ENCODE measurements at regions not wholly inside any gene's neighbourhood (a gene's known extent, or its start where the extent isn't known, plus 50 kb on each side); places are given as distances from the start of the nearest gene placed in this dataset.
"Not testable (repeated sequence)": the region's sequence is repeated elsewhere in the genome, so short reads cannot be mapped to it uniquely, and the experiment has no call there.

DNA sequence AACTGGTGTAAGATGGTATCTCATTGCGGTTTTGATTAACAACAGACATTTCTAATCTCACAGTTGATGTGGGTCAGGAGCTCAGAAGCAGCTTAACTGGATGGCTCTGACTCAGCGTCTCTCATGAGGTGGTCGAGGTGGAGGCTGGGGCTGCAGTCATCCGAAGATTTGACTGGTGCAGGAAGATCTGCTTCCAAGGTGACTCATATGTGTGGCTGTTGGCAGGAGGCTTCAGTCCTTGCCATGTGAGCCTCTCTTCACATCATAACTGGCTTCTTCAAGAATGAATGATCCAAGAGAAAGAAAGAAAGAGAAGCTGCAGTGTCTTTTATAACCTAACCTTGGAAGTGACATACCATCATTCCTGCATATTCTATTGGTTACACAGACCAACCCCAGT is 376.1 kb downstream of the SEC14L1 start:
- no peak for DNase-seq (ENCODE audit: low read depth in 3 of 3)

- DNase-seq (ENCODE audit: low read depth in 3 of 3), result no peak
Measured at GRCh38 chr17:77521076-77521475, 380.3 kb downstream of the SEC14L1 start.

DNA sequence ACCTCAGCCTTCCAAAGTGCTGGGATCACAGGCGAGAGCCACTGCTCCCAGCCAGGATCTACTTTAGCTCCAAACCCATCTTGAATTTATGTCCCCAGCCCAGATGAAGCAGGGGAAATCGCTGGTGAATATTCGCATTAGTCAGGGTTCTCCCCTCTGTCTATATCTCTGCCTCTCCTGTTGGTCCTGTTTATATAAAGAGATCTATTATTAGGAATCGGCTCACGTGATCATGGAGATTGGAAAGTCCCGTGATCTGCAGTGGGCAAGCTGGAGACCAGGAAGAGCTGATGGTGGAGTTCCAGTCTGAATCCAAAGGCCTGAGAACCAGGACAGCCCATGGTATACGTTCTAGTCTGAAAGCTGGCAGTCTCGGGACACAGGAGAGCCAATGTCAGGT is 382.8 kb downstream of the SEC14L1 start:
- DNase-seq (ENCODE audit: low read depth in 3 of 3), result no peak

GRCh38 chr17:77526259-77526711 is 385.5 kb downstream of the SEC14L1 start:
- no peak for DNase-seq (ENCODE audit: low read depth in 3 of 3)

DNA sequence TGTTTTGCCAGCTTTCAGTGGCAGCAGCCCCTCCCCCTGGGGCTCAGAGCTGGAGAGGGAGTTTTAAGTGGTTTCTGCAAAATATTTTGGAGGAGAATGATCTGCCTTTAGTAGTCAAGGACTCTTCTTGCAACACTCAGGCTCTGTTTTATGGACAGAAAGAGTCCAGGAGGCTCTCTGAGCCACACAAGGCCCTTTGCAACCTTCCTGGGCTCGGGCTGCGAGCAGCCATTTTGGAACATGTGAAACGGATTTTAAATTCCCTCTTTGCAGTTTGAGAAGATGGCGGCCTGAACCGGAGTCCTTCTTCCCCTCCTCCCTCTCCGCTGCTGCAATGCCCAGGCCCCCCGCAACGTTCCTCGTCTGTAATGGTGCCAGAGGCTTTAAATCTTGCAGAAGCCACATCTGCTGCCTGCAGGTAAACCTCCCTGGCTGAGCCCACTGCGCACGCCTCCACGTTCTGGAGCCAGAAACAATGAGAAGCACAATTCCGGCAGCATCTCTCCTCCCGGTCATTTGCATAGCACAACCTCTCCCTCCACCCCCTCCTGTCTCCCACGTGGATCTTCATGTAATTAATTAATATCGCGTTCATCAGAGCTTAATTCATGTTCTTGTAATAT is 386.1 kb downstream of the SEC14L1 start:
- no peak for DNase-seq (ENCODE audit: low read depth in 3 of 3)

- DNase-seq (ENCODE audit: low read depth in 3 of 3), result no peak
Measured at GRCh38 chr17:77527409-77527808, 386.6 kb downstream of the SEC14L1 start.

DNA sequence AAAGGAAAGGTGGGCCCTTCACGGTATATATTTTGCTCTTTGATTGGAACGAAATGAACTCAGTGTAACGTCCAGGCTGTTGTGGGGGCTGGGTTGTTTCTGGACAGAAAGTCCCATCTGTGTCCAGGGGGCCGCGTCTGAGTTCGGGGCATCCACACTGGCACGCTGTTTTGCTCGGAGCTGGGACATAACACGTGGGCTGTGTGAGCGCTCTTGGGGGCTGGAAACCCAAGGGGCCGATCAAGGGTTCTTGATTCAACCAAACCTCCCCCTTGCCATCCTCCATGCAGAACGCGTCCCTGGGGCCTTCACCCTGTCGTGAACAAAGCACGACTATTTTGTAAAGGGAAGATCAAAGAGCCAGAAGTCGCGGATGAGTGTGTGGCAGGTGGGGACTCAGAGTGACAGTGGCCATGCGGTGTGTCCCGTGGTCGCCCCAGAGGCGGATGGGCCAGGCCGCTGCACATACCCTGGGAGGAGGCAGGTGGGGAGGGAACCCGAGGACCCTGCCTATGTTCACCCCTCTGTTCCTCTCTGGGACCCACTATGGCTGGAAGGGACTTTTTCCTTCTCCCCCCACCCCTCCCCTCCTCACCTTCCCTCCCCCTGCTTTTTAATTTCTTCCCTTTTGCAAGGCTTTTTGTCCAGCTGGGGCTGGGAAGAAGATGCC is 387.2 kb downstream of the SEC14L1 start:
- DNase-seq (ENCODE audit: low read depth in 3 of 3), result no peak

DNA sequence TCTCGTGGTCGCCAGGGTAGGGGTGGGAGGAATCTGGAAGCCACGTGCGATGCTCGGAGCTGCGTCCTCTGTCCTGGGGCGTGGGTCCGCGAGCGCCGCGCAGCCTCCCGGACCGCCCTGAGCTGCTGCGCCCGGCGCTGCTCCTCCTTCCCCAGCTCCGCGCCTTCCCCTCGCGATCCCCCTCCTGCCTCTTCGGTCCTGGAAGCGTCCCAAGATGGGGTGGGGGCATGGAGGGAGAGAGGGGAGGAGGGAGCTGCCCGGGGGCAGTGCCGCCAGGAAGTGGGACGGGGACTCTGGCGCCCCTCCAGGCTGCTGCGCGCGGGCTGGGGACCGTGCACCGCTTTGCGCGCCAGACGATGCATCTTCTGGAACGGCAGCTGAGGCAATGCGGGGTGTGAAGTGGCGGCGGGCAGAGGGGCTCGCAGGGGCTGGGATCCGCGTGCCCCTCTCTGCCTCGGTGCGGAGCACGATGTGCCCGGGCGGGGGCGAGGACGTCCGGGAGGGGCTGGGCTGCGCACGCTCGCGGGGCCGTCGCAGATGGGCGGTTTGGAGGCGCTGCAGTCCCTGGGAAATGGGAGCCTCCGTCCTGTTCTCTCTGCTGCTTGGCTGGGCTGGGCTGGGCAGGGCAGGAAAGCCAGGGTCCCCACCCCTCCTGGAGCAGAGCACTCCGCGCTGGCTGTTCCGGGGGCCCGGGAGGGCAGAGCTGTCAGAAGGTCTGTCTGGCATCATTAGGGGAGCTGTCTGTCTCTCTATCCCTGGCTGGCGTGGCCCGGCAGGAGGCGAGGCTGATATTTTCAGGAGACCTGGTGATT is 388.0 kb downstream of the SEC14L1 start:
- peak in 1 of 3 experiments; percentile 20 for DNase-seq (ENCODE audit: low read depth in 3 of 3)

DNA sequence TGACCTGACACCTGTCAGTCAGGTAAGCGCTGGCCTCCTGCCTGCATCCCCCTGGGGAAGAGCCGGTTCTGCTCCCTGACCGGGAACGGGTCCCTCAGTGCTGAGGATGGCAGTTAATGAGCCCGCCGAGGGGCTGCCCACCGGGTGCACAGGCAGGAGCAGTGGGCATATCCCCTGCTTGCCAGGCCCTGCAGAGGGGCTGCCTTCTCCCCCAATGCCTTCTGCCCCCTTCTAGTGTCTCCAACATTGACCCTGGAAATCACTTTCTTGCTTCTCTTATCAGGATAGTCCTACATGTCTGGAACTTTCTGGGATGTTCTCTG is 388.5 kb downstream of the SEC14L1 start:
- no peak for DNase-seq (ENCODE audit: low read depth in 3 of 3)

DNA sequence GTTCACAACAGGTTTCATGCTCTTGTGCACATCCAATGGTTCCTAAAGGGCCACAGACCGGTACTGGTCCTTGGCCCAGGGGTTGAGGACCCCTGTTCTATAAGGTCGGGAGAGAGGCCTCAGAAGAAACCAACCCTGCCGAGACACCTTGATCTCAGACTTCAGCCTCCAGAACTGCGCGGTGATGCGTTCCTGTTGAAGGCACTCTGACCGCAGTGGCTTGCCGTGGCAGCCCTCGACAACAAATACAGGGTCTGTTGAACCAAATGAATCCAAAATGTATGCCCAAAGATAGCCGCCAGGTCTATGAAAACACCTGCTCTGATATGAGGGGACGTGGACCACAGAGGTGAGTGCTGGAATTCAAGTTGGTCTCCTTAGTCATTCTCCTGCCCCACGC is 389.8 kb downstream of the SEC14L1 start:
- DNase-seq (ENCODE audit: low read depth in 3 of 3), result no peak

- no peak for DNase-seq (ENCODE audit: low read depth in 3 of 3)
Measured at GRCh38 chr17:77531002-77531401, 390.2 kb downstream of the SEC14L1 start.

DNA sequence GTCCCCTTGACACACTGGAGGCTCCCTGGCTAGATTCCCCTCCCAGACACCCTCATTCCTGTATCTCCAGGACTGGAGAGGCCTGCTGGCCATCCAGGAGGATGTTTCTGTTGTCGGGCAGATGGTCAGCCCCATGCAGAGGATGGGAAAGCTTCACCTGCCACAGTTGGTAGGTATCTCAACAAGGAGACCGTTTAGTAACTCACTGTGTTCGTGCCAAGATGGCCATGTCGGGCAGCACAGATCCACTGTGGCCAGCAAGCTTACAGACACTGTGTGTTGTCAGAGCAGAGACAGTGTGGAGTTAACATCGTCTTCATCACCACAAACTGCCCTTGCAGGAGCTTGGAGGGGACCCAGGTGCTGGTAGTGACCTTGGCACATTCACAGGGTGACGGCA is 390.9 kb downstream of the SEC14L1 start:
- DNase-seq (ENCODE audit: low read depth in 3 of 3), result no peak

DNA sequence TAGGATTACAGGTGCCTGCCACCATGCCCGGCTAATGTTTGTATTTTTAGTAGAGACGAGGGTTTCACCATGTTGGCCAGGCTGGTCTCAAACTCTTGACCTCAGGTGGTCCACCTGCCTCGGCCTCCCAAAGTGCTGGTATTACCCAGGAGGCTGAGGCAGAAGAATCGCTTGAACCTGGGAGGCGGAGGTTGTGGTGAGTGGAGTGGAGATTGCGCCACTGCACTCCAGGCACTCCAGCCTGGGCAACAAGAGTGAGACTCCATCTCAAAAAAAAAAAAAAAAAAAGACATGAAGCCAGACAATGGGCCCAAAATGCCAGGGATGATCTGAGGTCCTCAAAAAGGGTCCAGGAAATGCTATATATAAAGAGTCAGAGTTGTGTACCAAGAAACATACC is 392.9 kb downstream of the SEC14L1 start:
- not testable (repeated sequence) for DNase-seq (ENCODE audit: low read depth in 3 of 3)

DNA sequence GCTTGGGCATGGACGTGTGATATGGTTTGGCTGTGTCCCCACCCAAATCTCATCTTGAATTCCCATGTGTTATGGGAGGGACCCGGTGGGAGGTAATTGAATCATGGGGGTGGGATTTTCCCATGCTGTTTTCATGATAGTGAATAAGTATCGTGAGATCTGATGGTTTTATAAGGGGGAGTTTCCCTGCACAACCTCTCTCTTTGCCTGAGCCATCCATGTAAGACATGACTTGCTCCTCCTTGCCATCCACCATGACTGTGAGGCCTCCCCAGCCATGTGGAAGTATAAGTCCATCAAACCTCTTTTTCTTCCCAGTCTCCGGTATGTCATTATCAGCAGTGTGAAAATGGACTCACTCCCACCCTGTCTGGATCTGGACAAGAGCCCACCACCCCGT is 393.4 kb downstream of the SEC14L1 start:
- DNase-seq (ENCODE audit: low read depth in 3 of 3), result no peak

- no peak for DNase-seq (ENCODE audit: low read depth in 3 of 3)
Measured at GRCh38 chr17:77535435-77535834, 394.7 kb downstream of the SEC14L1 start.

DNA sequence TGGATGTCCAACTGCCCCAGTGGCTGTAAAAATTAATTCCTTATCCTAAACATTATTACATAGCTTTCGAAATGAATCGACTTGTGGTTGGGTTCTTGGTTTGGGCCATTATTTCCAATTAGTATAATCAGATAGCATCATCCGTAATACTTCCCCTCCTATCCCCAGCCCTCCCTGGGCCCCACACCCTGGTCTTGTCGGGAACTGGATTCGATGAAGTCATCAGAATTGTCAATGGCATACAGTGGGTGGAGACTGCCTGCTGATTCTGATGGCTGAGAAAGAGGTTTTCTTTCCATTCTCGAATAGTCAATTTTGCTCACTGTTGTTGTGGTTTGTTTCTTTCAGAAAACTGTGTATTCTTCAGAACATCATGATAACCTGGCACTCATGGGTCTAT is 395.1 kb downstream of the SEC14L1 start:
- no peak for DNase-seq (ENCODE audit: low read depth in 3 of 3)

DNA sequence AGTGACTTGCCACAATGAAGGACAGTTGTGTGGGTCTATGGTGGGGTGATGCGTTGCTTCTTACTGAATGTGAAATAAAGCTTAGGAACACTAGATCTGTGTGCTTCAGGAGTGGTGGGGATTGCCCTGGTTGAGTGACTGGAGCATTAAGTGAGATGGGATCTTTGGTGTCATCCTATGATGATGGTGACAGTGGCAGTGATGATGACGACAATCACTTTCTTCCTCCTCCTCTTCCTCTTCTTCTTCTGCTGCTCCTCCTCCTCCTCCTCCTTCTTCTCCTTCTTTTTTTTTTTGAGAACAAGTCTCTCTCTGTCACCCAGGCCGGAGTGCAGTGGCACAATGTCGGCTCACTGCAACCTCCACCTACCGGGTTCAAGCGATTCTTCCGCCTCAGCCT is 396.8 kb downstream of the SEC14L1 start:
- DNase-seq (ENCODE audit: low read depth in 3 of 3), result no peak

- no peak for DNase-seq (ENCODE audit: low read depth in 3 of 3)
Measured at GRCh38 chr17:77540531-77540930, 399.8 kb downstream of the SEC14L1 start.

- no peak for DNase-seq (ENCODE audit: low read depth in 3 of 3)
Measured at GRCh38 chr17:77540975-77541374, 400.2 kb downstream of the SEC14L1 start.

DNA sequence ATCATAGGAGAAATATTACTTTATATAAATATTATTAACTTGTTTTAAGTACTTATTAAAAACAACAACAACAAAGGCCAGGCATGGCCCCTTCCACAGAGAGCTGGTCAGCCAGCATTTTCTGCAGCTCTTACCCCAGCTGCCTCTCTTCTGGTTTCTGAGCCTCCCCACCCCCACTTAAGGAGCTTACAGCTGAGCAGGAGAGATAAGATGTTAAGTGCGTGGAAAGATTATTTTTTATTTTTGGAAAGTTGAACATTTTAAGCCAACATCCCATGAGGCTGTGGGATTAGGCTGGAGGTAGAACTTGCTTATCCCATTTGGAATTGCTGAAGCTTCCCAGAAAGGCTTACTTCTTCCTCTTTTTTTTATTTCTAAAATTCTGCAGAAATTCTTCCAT is 401.2 kb downstream of the SEC14L1 start:
- DNase-seq (ENCODE audit: low read depth in 3 of 3), result no peak

GRCh38 chr17:77542551-77543490 is 402.1 kb downstream of the SEC14L1 start:
- DNase-seq (ENCODE audit: low read depth in 3 of 3), result peak; percentile 31 to 46 (median 42)

DNA sequence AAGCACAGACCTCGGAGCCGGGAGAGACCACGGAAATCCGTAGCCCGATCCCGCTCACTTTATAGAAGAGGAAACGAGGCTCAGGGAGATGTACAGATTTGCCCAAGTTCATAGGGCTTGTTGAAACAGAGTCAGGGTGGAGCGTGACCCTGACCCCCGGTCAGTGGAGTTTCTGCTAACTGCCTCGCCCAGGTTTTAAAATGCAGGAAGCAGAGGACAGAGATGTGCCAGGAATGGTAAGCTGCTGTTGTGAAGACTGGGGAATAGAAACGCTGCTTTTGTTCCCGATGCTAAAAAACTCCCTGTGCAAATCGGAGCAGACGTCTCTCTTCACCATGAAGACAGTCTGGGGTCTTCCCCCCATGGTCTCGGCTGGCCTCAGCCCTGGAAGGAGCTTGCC is 403.0 kb downstream of the SEC14L1 start:
- no peak for DNase-seq (ENCODE audit: low read depth in 3 of 3)
